Transverse colon (tissue), 4 donors: ENCODE measurements at regions not wholly inside any gene's neighbourhood (a gene's known extent, or its start where the extent isn't known, plus 50 kb on each side); places are given as distances from the start of the nearest gene placed in this dataset.

Experiments used
- DNase-seq: peaks from one replicate; pipeline ENCODE4 v3.0.0-alpha.2; 2019
- H3K27ac ChIP-seq, 4 donors: fragments of 200-600 bp; sonication (generic); 2 replicates each; pipeline ENCODE4 v1.5.1; 2016 to 2018; ENCODE audit warnings: inconsistent platforms in 4 of 4
- H3K27me3 ChIP-seq: fragments of 200-600 bp; sonication (generic); 2 replicates; pipeline ENCODE4 v1.5.1; 2017; ENCODE audit warnings: inconsistent platforms
- H3K36me3 ChIP-seq, 4 donors: fragments of 200-600 bp; sonication (generic); 2 replicates each; pipeline ENCODE4 v1.5.1; 2017 to 2019; ENCODE audit warnings: inconsistent platforms in 4 of 4
- H3K4me1 ChIP-seq, 4 donors: fragments of 200-600 bp; sonication (generic); 2 replicates each; pipeline ENCODE4 v1.5.1; 2017 to 2020; ENCODE audit warnings: inconsistent platforms in 4 of 4
- H3K4me3 ChIP-seq, 4 donors: fragments of 200-600 bp; sonication (generic); 1 replicate in 1 of 4; 2 replicates in 3 of 4; pipeline versions ENCODE4 v1.5.1 to v1.6.1; 2017 to 2019; ENCODE audit warnings: inconsistent platforms in 4 of 4
- H3K9me3 ChIP-seq, 2 donors: fragments of 200-600 bp; sonication (generic); 2 replicates each; pipeline ENCODE4 v1.5.1; 2017 to 2019; ENCODE audit warnings: inconsistent platforms in 2 of 2
- EP300 ChIP-seq: sonication (generic); formaldehyde crosslinking; IDR thresholded peaks from one replicate; pipeline ENCODE4 v1.6.1; 2017; ENCODE audit warnings: antibody characterized with exemption, low read depth
- POLR2A ChIP-seq: fragments of 450-650 bp; IDR thresholded peaks from one replicate; pipeline ENCODE4 v1.6.1; 2016; ENCODE audit warnings: antibody characterized with exemption, mild to moderate bottlenecking, moderate library complexity
- POLR2AphosphoS5 ChIP-seq, 3 donors: sonication (generic); formaldehyde crosslinking; IDR thresholded peaks; one replicate each; pipeline ENCODE4 v1.6.1; 2016; ENCODE audit warnings: antibody characterized with exemption in 3 of 3
- WGBS, 2 donors: methylation state at CpG; one replicate each; pipeline ENCODE4 v1.1.5; 2018; ENCODE audit warnings: low coverage in 1 of 2; 5-methylcytosine and 5-hydroxymethylcytosine counted together
- in situ Hi-C, 4 donors: fragments of 200-750 bp; cut with MboI; loops; one replicate each; pipeline versions ENCODE4 v1.15.0 to v1.15.1; 2017; ENCODE audit warnings: low sequenced_read_pairs in 3 of 4, low pct_ligation_motif_present in 1 of 4, low pct_unique_long_range_greater_than_20kb in 1 of 4
- intact Hi-C: fragments of 100-400 bp; cut with DNase I; formaldehyde crosslinking; loops from one replicate; pipeline ENCODE4 v1.15.1; 2023; ENCODE audit warnings: low total_unique reads
- TF ChIP-seq, protein P1 (sequence below), 5 experiments: fragments of 200-600 bp in 3 of 5; fragments of 450-650 bp in 2 of 5; sonication (generic) in 3 of 5; IDR thresholded peaks; 1 replicate in 2 of 5; 2 replicates in 3 of 5; pipeline ENCODE4 v1.5.1; 2016 to 2017; ENCODE audit warnings: antibody characterized with exemption in 5 of 5, inconsistent platforms in 3 of 5, mild to moderate bottlenecking in 2 of 5, moderate library complexity in 1 of 5

DNA sequence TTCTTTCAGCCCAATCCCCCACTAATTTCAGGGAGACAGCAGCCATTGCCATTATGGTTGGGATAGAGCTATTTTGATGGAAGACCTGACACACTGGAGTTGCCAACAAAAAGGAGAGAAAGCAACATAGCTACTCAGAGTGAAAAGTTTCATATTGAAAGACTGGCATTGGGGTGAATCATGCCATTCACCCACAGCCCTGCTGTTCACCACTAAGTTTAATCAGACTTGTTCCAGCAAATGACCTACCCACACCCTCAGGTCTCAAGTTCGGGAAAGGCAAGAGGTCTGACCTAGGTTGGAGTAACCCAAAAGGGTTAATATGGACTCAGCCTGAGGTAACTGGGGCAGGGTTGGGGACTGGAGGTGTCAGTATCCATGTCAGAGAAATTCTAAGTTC, 169.2 kb downstream of the PAWR start:
- in situ Hi-C loops (no loop called here), intact Hi-C loops (no loop called here)
- no peaks in the 10 kb centered on the region for H3K9me3 ChIP-seq
- H3K27me3 ChIP-seq, result no peaks in the 10 kb centered on the region
- no peaks in the 10 kb centered on the region for H3K4me1 ChIP-seq
- no peak overlapping the region for H3K4me3 ChIP-seq
- H3K36me3 ChIP-seq, result no peaks in the 10 kb centered on the region
- 81 to 83% methylated on average over 1 of the region's 1 CpG for WGBS, 2 donors
- DNase-seq, result no peak
- no peak for TF ChIP-seq POLR2AphosphoS5 (IDR thresholded peaks at IDR 0.05)
- TF ChIP-seq POLR2A, result no peak
- H3K27ac ChIP-seq, result no peak overlapping the region

DNA sequence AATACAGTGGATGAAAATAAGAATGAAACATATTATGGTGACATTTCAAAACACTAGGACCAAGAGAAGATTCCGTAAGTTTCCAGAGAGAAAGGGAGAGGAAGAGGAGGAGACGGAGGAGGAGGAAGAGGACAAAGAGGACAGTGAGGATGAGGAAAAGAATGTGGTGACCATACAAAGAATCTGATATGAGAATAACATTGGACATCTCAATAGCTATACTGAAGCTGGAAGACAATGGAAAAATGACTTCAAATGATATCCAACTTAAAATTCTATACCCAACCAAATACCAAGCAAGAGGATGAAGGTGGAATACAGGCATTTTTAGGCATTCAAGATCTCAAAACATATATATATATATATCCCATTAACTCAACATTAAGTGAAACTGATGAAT, 173.4 kb downstream of the PAWR start:
- TF ChIP-seq POLR2A (no peak), POLR2AphosphoS5 (IDR thresholded peaks at IDR 0.05) (no peak), EP300 (no peak)
- TF ChIP-seq, protein P1, sequence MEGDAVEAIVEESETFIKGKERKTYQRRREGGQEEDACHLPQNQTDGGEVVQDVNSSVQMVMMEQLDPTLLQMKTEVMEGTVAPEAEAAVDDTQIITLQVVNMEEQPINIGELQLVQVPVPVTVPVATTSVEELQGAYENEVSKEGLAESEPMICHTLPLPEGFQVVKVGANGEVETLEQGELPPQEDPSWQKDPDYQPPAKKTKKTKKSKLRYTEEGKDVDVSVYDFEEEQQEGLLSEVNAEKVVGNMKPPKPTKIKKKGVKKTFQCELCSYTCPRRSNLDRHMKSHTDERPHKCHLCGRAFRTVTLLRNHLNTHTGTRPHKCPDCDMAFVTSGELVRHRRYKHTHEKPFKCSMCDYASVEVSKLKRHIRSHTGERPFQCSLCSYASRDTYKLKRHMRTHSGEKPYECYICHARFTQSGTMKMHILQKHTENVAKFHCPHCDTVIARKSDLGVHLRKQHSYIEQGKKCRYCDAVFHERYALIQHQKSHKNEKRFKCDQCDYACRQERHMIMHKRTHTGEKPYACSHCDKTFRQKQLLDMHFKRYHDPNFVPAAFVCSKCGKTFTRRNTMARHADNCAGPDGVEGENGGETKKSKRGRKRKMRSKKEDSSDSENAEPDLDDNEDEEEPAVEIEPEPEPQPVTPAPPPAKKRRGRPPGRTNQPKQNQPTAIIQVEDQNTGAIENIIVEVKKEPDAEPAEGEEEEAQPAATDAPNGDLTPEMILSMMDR (IDR thresholded peaks at IDR 0.05), result no peak
- Histone ChIP-seq H3K27ac (no peak overlapping the region), H3K4me3 (no peak overlapping the region), H3K27me3 (no peaks in the 10 kb centered on the region), H3K36me3 (no peaks in the 10 kb centered on the region), H3K9me3 (no peaks in the 10 kb centered on the region), H3K4me1 (no peaks in the 10 kb centered on the region)
- no peak for DNase-seq
- intact Hi-C loops, result no loop called here
- 84 to 87% methylated on average over 2 of the region's 2 CpGs for WGBS, 2 donors
- in situ Hi-C loops, result no loop called here

DNA sequence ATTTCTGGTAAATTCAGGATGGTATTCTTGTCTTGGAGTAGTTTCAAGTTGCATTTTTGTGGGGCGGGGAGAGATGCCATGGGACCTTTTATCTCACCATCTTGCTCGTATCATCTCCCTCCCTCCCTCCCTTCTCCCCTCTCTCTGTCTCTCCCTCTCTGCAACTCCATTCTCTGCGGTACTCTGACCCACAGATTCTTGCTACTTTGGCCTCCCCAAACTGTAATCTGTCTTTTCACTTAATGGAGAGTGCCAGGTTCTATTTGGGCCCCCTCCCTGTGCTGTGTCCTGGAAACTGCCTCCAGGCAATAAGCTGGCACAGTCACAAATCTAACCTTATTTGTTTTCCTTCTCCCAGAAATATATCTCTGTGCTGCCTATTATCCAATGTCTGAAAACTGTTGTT, 175.2 kb downstream of the PAWR start:
- intact Hi-C loops, result no loop called here
- no peaks in the 10 kb centered on the region for H3K36me3 ChIP-seq

DNA sequence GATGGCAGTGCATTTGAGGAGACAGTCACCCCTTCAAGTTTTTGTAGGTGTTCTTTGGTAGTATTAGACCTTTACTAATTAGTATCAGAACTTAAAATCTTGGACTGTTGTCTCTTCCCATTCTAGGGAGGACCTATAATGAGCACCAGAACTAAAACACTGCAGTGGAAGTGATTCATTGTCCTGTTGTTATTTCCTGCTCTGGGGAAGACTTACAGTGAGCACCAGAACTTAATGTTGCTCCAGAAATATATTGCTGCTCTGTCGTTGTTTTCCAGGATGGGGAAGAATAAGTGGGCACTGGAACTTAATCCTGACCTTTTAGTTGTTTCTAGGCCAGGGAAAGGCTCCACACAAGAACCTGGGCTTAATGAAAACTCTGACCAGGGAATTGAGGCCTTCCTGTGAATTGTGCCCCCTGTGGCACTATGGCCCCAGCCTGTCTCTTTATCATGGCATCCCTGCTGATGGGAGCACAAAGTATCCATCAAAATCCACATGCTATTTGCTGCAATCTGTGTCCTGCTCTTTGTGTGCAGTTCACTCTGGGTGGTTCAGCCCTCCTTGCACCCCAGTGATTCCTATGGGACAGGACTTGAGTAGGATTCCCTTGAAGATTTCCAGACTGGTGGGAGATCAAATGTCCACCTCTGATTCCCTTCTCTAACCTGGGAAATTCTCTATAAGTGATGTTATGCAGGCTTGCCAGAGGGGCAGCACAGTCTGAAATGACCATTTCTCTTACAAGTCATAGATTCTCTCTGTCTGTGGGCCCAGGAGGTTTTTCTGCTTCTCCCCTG, 175.8 kb downstream of the PAWR start:
- H3K27ac ChIP-seq, result no peak overlapping the region
- no peak overlapping the region for H3K4me3 ChIP-seq
- DNase-seq, result no peak
- WGBS, 2 donors, result 57% methylated on average over 1 of the region's 1 CpG; no CpG with 5 or more reads in 1 of the 2 donors
- H3K4me1 ChIP-seq, result no peaks in the 10 kb centered on the region
- H3K9me3 ChIP-seq, result no peaks in the 10 kb centered on the region
- in situ Hi-C loops (no loop called here), intact Hi-C loops (no loop called here)
- H3K27me3 ChIP-seq, result no peaks in the 10 kb centered on the region
- H3K36me3 ChIP-seq, result no peaks in the 10 kb centered on the region
- TF ChIP-seq, protein P1 (IDR thresholded peaks at IDR 0.05), result no peak
- TF ChIP-seq EP300 (no peak), POLR2A (no peak), POLR2AphosphoS5 (IDR thresholded peaks at IDR 0.05) (no peak)

More for the DNA sequence above, 175.2 kb downstream of the PAWR start:
- Histone ChIP-seq H3K9me3 (no peaks in the 10 kb centered on the region), H3K27me3 (no peaks in the 10 kb centered on the region), H3K4me1 (no peaks in the 10 kb centered on the region), H3K4me3 (no peak overlapping the region), H3K27ac (no peak overlapping the region)
- no peak for DNase-seq
- no peak for TF ChIP-seq EP300
- no peak for TF ChIP-seq POLR2AphosphoS5 (IDR thresholded peaks at IDR 0.05)
- no peak for TF ChIP-seq POLR2A
- TF ChIP-seq, protein P1 (IDR thresholded peaks at IDR 0.05), result no peak
- in situ Hi-C loops, result no loop called here
- WGBS, 2 donors, result 62 to 82% methylated on average over 2 to 3 of the region's 3 CpGs
